ENCODE measurements at regions not wholly inside any gene's neighbourhood (a gene's known extent, or its start where the extent isn't known, plus 50 kb on each side); places are given as distances from the start of the nearest gene placed in this dataset.

- DNase-seq = no peak
Measured at GRCh38 chr3:117536006-117536405, 826.4 kb downstream of the TUSC7 start.

DNA sequence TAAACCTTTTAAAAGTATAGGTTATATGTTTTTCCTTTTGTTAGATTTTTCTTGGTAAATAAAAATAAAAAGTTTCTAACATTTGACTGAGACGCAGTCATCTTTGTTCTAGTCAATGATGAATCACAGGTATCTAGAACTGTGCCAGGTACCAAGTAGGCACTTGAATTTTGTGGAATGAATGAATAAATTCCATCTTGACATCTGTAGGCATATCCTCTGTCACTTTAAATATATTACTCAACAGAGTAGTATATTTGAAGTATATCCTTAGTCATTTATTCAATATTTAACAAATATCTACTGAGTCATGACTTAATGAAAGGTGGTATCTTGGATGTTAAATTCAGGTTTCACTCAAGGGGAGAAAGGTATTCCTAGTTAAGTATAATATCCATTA lies 828.4 kb downstream of the TUSC7 start:
- no peak for DNase-seq

GRCh38 chr3:117539729-117540128 lies 830.1 kb downstream of the TUSC7 start:
- DNase-seq = no peak

GRCh38 chr3:117540597-117540996 lies 831.0 kb downstream of the TUSC7 start:
- no peak for DNase-seq

- no peak for DNase-seq
Measured at GRCh38 chr3:117541721-117542120, 832.1 kb downstream of the TUSC7 start.

DNA sequence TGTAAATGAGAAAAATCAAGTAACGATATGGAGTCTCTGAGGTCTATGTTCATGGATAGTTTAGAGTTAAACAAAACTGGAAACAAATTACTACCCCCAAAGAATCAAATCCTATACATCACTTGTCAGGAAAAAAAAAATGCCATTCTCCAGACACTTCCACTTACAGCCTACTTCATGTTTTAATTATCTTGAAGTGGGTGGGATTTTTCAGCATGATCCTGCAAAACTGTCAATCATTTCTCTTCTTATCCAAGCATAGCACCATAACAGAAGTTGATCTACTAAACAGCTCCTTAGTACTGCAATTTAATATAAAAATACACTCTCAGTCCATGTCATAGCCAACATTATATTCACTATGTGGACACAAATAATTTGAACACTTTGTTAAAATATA lies 833.9 kb downstream of the TUSC7 start:
- no peak for DNase-seq

DNA sequence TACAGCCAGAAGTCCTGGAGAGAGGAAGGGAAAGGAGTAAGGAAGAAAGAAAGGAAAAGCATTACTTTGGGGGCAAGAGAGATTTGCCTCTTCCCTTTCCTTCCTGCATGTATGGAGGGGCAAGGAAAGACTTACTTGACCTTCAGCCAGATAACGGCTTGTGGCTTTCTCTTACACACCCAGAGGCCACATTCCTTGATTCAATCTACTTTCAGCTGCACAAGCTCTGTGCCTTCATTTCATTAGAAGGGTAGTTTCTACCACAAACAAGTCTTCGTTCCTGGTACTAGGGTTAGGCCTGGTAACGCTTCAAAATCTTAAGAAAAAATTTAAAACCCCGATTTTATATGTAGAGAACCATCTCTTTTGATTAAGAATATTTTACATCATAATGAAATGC lies 835.9 kb downstream of the TUSC7 start:
- DNase-seq = no peak

- peak; percentile 95 for DNase-seq
Measured at GRCh38 chr3:117547956-117548550, 838.5 kb downstream of the TUSC7 start.

GRCh38 chr3:117548600-117548999 lies 839.0 kb downstream of the TUSC7 start:
- DNase-seq = peak; percentile 31

GRCh38 chr3:117549716-117550115 lies 840.1 kb downstream of the TUSC7 start:
- DNase-seq = peak; percentile 10

GRCh38 chr3:117550766-117551165 lies 841.2 kb downstream of the TUSC7 start:
- no peak for DNase-seq

DNA sequence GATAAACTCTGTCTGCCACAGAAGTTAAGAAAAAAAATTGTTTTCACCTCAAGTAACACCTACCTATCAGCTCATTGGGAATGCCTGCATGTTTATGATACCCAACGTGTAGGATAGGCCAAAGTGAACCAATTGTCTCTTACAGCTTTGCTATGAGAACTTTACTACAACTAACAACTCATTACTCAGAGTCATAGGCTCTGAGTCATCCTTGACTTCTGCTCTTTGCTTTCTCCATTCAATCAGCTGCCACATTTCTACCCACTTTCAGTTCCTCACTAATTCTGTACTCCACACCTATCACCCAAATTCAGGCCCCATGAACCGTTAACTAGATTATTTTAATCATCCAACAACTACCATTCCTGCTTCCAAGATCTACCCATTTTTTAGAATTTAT lies 843.9 kb downstream of the TUSC7 start:
- peak; percentile 73 for DNase-seq

GRCh38 chr3:117556646-117557407 lies 847.2 kb downstream of the TUSC7 start:
- no peak for DNase-seq

DNA sequence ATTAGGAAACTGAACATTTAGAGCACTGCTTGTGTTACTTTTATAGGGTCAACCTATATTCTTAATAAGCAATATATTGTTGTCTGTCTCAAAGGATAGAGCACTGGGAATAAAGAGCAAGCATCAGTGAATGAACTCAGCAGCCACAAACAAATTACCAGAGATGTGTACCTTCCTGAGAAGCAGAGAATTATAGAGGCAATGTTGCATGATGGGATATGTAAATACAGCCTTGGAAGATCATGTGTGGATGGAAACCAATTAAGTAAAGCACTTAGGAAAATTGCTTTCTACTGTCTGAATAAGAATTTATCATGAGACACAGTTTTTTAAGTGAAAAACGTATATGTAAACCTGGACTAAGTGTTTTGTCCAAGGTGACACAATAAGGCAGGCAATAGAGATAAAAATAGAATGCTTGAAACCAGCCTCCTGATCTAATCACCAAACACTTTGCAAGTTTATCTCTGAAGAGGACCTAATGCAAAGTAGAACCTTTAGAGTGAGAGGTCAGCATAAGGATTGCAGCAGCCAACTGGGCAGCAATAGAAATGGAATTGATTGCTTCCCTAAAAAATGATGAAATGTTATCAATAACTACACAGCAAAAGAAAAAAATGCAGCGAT lies 848.0 kb downstream of the TUSC7 start:
- no peak for DNase-seq

GRCh38 chr3:117558681-117559080 lies 849.1 kb downstream of the TUSC7 start:
- no peak for DNase-seq

DNA sequence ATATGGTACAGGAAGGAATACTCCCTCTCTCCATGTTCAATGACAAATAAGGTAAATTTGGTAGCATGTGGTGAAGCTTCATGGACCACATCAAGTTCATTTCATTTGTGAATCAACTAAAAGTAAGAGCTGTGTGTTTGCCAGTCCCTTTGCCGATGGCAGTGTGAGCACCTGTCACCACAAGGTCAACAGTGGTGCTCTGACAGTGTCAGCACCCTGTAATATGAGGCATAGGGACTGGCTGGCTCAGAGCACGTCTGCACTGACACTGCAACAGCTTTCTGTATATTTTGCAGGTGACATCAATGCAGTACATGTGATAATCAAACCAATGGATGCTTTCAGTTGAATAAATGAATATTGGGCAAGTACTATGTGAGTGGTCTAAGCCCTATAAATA lies 852.4 kb downstream of the TUSC7 start:
- no peak for DNase-seq

DNA sequence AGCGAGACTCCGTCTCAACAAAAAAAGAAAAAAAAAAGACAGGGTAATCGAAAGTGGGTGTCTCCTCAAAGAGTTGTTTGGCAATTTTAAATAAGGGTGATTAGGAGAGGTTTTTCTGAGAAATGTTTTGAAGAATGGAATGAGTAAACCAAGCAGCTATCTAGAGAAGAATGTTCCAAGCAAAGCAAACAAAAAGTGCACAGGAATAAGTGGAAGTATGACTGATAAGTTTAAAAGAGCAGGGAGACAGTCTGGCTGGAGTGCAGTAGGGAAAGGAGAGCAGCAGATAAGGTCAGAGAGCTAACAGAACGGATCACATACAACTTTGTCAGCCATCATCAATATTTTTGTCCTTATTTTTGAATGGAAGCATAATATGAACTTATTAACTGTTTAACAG lies 853.5 kb downstream of the TUSC7 start:
- DNase-seq = no peak

DNA sequence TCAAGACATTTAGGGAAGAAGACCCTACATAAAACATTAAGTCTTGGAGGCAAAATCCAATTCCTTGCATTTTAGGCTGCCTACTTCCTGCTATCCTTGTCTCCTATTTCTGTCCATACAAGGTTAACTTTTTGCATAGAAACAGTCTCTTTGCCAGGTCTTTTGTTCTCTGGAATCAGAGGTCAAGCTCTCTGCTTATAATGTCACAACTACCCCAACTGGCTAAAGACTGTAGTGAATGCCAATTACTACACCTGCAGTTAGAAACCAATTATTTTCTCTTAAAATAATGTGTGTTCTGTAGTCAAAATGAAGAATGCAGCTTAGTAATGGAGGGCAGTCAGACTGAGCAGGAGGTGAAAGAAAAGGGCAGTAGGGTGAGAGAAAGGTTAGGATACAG lies 856.2 kb downstream of the TUSC7 start:
- no peak for DNase-seq

- no peak for DNase-seq
Measured at GRCh38 chr3:117566926-117567325, 857.3 kb downstream of the TUSC7 start.

- no peak for DNase-seq
Measured at GRCh38 chr3:117567382-117567781, 857.8 kb downstream of the TUSC7 start.

DNA sequence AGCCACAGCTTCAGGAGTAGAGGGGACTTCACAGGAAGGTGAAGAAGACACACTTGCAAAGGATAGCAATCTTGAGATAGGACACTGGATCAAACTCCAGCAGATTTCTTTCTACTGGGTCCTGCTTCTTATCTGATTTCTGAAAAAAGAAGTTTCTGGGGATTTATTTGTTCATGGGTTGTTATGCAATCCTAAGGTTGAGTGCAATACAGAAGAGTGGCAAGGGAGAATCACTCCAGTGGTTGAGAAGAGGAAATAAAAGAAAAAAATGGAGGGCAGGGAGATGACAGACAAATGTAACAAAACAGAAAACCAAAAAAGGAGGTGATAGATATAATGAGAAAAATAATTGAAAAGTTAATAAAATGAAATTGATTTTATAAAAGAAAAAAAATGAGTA lies 858.3 kb downstream of the TUSC7 start:
- no peak for DNase-seq

- DNase-seq = no peak
Measured at GRCh38 chr3:117572786-117573185, 863.2 kb downstream of the TUSC7 start.

DNA sequence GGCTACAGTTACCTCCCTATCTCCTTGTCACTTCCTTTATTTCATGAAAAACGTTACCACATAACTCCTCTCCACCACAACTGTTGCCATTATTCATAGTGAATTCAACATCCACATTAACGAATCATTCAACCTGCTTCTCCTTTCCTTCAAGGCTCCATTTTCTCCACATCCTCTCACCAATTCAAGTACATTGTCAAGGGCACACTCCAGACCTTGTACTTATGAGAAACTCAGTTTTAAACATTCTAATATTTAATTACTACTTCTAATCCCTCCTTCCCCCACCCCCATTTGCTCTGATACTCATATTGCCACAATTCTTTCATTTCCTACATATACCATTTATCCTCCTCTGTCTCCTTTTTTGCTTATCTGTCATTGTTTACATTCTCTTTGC lies 871.2 kb downstream of the TUSC7 start:
- no peak for DNase-seq

DNA sequence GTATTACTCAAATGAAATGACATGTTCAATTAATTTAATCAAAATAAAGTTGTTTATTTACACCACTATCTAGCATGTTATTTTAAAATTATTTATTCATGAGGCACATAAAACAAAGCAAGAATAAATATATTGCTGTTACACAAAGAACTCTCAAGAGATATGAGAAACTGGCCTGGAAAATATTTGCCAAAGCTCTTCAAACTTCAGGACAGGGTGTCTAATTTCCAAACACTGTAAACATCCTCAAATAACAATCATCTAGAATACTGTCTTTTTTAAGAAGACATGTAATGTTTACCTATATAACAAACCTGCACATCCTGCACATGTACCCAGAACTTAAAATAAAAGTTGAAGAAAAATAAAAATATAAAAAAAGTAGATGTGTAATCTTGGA lies 876.6 kb downstream of the TUSC7 start:
- DNase-seq = no peak

Measured in HCEC 1CT (cell line).